HG02852 (cell line): ENCODE measurements at regions not wholly inside any gene's neighbourhood (a gene's known extent, or its start where the extent isn't known, plus 50 kb on each side); places are given as distances from the start of the nearest gene placed in this dataset.
"Not testable (repeated sequence)": the region's sequence is repeated elsewhere in the genome, so short reads cannot be mapped to it uniquely, and the experiment has no call there.

ENCODE experiments used
- ATAC-seq: cut with Tn5 transposase; IDR thresholded peaks from one replicate; pipeline ENCODE4 v1.9.1; 2021; ENCODE audit warnings: mild to moderate bottlenecking, moderate library complexity; ENCODE audit not compliant: unreplicated experiment

DNA sequence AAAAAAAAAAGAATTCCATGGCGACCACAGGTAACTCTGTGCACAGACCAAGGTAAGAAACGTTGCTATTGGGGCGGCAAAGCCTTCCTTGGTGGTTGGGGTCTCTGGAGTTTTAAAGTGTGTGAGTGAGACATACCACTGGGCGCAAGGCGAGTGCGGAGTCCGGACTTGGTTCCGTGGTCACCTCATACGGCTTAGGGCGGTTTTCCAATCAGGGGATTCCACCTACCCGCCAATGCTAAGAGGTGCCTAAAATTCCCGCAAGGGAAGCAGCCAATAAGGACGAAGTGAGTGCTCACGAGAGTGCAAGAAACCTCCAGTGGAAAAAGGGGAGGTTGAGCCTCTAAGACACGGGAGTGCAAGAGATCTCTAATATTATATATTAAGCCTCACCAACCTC, 68.6 kb upstream of the PRSS16 start:
- no peak for ATAC-seq

- no peak for ATAC-seq
Observed at GRCh38 chr6:27183060-27183832, 64.3 kb upstream of the PRSS16 start.

DNA sequence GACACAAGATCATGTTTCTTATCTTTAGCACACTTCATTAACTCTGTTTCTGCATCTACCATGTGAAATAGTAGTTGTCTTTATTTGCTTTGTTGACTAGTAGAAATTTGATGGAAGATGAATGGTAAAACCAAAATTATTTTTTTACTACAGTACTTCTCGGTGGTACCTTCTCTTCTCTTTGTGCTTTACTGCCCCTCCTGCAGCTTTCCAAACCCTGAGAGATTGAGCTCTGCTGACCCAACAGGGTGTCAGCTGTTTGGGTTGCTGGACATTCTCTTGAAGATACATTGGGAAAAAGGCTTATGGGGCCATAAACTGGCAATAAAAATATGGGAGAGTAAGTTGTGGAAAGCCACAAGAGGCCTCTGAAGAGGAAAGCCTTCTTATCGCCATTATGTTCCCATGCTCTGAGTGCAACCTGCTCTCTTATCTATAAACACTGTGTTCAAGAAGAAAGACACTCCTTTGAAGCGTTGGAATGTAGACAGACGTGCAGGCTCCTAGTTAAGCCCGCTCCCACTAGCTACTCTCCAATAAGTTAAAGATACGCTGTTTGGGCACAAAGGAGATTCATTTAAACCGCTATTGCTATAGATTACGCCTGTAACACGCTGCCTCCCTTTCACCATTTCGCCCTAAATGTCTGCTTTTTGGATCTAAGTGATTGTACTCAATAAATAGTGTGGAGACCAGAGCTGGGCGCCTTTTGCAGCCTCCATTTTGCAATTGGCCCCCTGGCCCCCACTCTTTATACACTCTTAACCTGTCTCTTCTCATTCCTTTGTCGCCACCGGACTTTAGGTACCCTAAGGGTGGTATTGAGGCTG, 60.1 kb upstream of the PRSS16 start:
- ATAC-seq = no peak

DNA sequence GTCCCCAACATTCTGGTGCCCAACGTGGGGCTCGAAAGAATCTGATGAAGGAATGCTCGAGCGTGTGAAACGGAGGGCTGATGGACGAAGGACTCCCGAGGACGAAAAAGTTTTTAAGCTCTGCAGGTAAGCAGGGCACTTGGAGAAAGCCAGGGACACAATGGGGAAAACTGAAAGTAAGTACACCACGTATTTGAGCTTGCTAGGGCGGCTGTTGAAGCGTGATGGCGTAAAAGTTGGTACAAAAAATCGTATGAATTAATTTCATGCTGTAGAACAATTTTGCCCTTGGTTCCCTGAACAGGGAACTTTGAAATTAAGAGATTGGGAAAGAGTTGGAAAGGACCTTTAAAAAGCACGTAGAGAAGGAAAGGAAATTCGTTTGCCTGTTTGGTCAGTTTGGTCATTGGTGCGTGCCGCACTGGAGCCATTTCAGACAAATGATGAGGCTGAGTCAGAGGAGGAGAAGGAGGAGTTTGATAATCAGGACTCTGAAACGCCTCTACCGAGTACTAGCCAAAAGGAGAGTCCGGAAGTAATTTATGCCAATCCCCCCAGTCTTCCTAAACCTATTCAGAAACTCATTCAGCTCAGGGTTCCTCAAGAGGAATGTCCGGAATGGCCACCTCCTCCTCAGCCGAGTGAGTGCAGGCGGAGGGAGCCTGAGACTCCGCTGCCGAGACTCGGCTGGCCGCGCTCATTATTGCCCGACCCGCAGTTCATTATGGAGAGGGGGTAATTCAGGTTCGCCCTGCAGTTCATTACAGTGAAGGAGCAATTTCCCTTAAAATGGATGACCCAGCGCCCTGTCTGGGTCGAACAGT, 59.2 kb upstream of the PRSS16 start:
- peak; percentile 76 for ATAC-seq

DNA sequence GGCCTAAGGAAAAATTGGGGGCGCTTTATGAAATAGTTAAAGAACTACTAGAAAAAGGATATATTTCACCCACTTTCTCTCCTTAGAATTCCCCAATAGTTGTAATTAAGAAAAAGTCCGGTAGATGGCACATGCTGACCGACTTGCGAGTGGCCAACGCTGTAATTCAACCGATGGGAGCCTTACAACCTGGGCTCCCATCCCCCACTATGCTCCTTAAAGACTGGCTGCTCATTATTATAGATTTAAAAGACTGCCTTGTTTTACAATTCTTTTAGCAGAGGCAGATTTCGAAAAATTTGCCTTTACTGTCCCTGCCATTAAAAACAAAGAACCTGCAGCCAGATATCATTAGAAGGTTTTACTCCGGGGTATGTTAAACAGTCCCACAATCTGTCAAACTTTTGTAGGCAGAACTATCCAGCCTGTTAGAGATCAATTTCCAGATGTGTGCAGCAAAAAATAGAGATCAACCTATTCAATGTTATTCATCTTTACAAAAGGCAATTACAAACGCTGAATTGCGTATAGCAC, 58.5 kb upstream of the PRSS16 start:
- ATAC-seq = peak; percentile 75

DNA sequence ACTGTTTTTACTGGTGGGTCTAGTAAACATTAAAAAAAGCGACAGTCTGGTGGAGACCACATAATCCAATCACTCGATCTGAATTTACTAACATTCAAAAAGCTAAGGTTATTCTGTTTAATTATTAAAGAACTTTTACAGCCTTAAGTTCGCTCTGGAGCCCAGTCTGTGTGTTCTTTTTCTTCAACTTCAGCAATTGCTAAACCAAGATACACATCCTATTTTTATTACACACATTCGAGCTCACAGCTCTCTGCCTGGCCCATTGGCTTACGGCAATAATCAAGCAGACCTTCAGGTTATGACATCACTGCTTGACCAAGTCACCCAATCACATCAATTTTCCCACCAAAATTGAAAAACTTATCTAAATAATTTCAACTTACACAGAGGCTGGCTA, 57.4 kb upstream of the PRSS16 start:
- no peak for ATAC-seq

DNA sequence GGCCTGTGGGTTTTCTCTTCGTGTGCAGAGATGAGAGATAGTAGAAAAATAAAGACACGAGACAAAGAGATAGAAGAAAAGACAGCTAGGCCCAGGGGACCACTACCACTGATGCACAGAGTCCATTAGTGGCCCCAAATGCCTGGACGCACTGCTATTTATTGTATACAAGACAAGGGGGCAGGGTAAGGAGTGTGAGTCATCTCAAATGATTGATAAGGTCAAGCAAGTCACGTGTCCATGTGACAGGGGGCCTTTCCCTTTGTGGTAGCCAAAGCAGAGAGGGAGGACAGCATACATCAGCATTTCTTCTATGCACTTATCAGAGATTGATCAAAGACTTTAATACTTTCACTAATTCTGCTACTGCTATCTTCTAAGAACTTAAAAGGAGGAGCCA, 53.0 kb upstream of the PRSS16 start:
- not testable (repeated sequence) for ATAC-seq

DNA sequence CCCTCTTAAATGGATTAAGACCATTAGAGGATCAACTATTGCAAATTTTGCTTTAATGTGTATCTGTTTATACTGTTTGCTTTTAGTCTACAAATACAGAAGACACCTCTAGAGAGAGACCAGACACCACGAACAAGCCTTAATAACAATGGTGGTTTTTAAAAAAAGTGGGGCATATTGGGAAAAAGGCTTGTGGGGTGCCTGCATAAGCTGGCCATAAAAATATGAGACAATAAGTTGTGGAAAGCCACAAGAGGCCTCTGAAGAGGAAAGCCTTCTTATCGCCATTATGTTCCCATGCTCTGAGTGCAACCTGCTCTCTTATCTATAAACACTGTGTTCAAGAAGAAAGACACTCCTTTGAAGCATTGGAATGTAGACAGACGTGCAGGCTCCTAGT, 52.0 kb upstream of the PRSS16 start:
- ATAC-seq = not testable (repeated sequence)
